HTERT RPE-1 (cell line): ENCODE measurements at regions not wholly inside any gene's neighbourhood (a gene's known extent, or its start where the extent isn't known, plus 50 kb on each side); places are given as distances from the start of the nearest gene placed in this dataset.

ENCODE experiments used
- in situ Hi-C: fragments of 300-500 bp; cut with MboI; formaldehyde crosslinking; loops from 4 replicates; pipeline ENCODE4 v1.14.3; 2020; ENCODE audit warnings: low sequenced_read_pairs

- in situ Hi-C loops: no loop called here
Observed at GRCh38 chr14:30292541-30292940, 266.4 kb upstream of the G2E3 start.

- in situ Hi-C loops: no loop called here
Observed at GRCh38 chr14:30295980-30296379, 263.0 kb upstream of the G2E3 start.

- in situ Hi-C loops: no loop called here
Observed at GRCh38 chr14:30296931-30297405, 262.0 kb upstream of the G2E3 start.

- in situ Hi-C loops: no loop called here
Observed at GRCh38 chr14:30297876-30298795, 260.8 kb upstream of the G2E3 start.

GRCh38 chr14:30299915-30300314 is 259.0 kb upstream of the G2E3 start:
- in situ Hi-C loops: no loop called here

GRCh38 chr14:30303350-30303749 is 255.6 kb upstream of the G2E3 start:
- in situ Hi-C loops: no loop called here

GRCh38 chr14:30305346-30305745 is 253.6 kb upstream of the G2E3 start:
- in situ Hi-C loops: no loop called here

- in situ Hi-C loops: no loop called here
Observed at GRCh38 chr14:30309405-30309804, 249.6 kb upstream of the G2E3 start.

GRCh38 chr14:30312214-30312613 is 246.7 kb upstream of the G2E3 start:
- in situ Hi-C loops: no loop called here

GRCh38 chr14:30317729-30318128 is 241.2 kb upstream of the G2E3 start:
- in situ Hi-C loops: no loop called here

- in situ Hi-C loops: no loop called here
Observed at GRCh38 chr14:30322819-30323218, 236.1 kb upstream of the G2E3 start.

- in situ Hi-C loops: no loop called here
Observed at GRCh38 chr14:30330033-30330432, 228.9 kb upstream of the G2E3 start.

GRCh38 chr14:30330445-30330844 is 228.5 kb upstream of the G2E3 start:
- in situ Hi-C loops: no loop called here

GRCh38 chr14:30331030-30331429 is 227.9 kb upstream of the G2E3 start:
- in situ Hi-C loops: no loop called here

GRCh38 chr14:30332374-30332773 is 226.6 kb upstream of the G2E3 start:
- in situ Hi-C loops: no loop called here

GRCh38 chr14:30333934-30334333 is 225.0 kb upstream of the G2E3 start:
- in situ Hi-C loops: no loop called here

GRCh38 chr14:30337456-30337855 is 221.5 kb upstream of the G2E3 start:
- in situ Hi-C loops: no loop called here

- in situ Hi-C loops: no loop called here
Observed at GRCh38 chr14:30339311-30339901, 219.6 kb upstream of the G2E3 start.

GRCh38 chr14:30340495-30340894 is 218.5 kb upstream of the G2E3 start:
- in situ Hi-C loops: no loop called here

GRCh38 chr14:30345511-30345910 is 213.4 kb upstream of the G2E3 start:
- in situ Hi-C loops: no loop called here

GRCh38 chr14:30348445-30348844 is 210.5 kb upstream of the G2E3 start:
- in situ Hi-C loops: no loop called here

GRCh38 chr14:30349520-30349919 is 209.4 kb upstream of the G2E3 start:
- in situ Hi-C loops: no loop called here
